ENCODE measurements at regions not wholly inside any gene's neighbourhood (a gene's known extent, or its start where the extent isn't known, plus 50 kb on each side); places are given as distances from the start of the nearest gene placed in this dataset.

DNA sequence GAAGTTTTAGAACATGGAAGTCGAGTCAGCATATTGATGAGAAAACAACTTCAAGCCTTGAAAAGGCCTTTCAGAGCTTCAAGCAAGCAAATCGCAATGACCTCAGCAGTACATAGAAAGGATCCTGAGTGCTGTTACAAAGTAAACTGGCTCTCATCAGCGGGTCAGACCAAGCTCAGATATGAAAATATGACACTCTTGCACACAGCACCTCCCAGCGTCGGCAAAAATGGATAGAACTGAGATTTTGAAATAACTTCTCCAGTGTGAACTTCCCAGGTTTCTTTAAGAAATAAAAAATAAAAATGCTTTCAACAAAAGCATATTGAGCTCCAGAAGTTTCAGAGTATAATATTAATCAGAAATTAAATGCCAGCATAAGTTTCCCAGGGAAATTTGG lies 296.9 kb downstream of the FBXO15 start:
- TF ChIP-seq RARB (CRISPR knock-in tag; IDR thresholded peaks at IDR 0.05), result no peak
- TF ChIP-seq SNAI2 (CRISPR knock-in tag; IDR thresholded peaks at IDR 0.05), result no peak
- TF ChIP-seq, protein P1, sequence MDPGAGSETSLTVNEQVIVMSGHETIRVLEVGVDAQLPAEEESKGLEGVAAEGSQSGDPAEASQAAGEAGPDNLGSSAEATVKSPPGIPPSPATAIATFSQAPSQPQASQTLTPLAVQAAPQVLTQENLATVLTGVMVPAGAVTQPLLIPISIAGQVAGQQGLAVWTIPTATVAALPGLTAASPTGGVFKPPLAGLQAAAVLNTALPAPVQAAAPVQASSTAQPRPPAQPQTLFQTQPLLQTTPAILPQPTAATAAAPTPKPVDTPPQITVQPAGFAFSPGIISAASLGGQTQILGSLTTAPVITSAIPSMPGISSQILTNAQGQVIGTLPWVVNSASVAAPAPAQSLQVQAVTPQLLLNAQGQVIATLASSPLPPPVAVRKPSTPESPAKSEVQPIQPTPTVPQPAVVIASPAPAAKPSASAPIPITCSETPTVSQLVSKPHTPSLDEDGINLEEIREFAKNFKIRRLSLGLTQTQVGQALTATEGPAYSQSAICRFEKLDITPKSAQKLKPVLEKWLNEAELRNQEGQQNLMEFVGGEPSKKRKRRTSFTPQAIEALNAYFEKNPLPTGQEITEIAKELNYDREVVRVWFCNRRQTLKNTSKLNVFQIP (CRISPR knock-in tag; IDR thresholded peaks at IDR 0.05; ENCODE audit: borderline replicate concordance, low read depth), result no peak
- TF ChIP-seq ZNF8 (CRISPR knock-in tag; IDR thresholded peaks at IDR 0.05), result no peak
- TF ChIP-seq, protein P2, sequence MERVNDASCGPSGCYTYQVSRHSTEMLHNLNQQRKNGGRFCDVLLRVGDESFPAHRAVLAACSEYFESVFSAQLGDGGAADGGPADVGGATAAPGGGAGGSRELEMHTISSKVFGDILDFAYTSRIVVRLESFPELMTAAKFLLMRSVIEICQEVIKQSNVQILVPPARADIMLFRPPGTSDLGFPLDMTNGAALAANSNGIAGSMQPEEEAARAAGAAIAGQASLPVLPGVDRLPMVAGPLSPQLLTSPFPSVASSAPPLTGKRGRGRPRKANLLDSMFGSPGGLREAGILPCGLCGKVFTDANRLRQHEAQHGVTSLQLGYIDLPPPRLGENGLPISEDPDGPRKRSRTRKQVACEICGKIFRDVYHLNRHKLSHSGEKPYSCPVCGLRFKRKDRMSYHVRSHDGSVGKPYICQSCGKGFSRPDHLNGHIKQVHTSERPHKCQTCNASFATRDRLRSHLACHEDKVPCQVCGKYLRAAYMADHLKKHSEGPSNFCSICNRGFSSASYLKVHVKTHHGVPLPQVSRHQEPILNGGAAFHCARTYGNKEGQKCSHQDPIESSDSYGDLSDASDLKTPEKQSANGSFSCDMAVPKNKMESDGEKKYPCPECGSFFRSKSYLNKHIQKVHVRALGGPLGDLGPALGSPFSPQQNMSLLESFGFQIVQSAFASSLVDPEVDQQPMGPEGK (CRISPR knock-in tag; IDR thresholded peaks at IDR 0.05; ENCODE audit: borderline replicate concordance), result no peak
- TF ChIP-seq ZFP3 (CRISPR knock-in tag; IDR thresholded peaks at IDR 0.05), result no peak
- TF ChIP-seq ESRRG (CRISPR knock-in tag; IDR thresholded peaks at IDR 0.05), result no peak
- no peak for TF ChIP-seq BACH2 (CRISPR knock-in tag; IDR thresholded peaks at IDR 0.05; ENCODE audit: borderline replicate concordance)
- TF ChIP-seq, protein P3, sequence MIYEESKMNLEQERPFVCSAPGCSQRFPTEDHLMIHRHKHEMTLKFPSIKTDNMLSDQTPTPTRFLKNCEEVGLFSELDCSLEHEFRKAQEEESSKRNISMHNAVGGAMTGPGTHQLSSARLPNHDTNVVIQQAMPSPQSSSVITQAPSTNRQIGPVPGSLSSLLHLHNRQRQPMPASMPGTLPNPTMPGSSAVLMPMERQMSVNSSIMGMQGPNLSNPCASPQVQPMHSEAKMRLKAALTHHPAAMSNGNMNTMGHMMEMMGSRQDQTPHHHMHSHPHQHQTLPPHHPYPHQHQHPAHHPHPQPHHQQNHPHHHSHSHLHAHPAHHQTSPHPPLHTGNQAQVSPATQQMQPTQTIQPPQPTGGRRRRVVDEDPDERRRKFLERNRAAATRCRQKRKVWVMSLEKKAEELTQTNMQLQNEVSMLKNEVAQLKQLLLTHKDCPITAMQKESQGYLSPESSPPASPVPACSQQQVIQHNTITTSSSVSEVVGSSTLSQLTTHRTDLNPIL (CRISPR knock-in tag; IDR thresholded peaks at IDR 0.05; ENCODE audit: low read depth), result no peak
- TF ChIP-seq ISL1 (CRISPR knock-in tag; IDR thresholded peaks at IDR 0.05), result no peak
